Stimulated activated CD4-positive, alpha-beta T cell treated with anti-CD3 and anti-CD28 coated beads, Interleukin-1b, Interleukin-23, amount 100 ng/mL, for 48 hours (primary cell): ENCODE measurements at regions not wholly inside any gene's neighbourhood (a gene's known extent, or its start where the extent isn't known, plus 50 kb on each side); places are given as distances from the start of the nearest gene placed in this dataset.
"Not testable (repeated sequence)": the region's sequence is repeated elsewhere in the genome, so short reads cannot be mapped to it uniquely, and the experiment has no call there.

ENCODE experiments used
- DNase-seq: peaks from one replicate; pipeline ENCODE4 v3.0.0-alpha.2; 2020

- no peak for DNase-seq
Observed at GRCh38 chr13:33340631-33341030, 55.1 kb upstream of the STARD13 start.

DNA sequence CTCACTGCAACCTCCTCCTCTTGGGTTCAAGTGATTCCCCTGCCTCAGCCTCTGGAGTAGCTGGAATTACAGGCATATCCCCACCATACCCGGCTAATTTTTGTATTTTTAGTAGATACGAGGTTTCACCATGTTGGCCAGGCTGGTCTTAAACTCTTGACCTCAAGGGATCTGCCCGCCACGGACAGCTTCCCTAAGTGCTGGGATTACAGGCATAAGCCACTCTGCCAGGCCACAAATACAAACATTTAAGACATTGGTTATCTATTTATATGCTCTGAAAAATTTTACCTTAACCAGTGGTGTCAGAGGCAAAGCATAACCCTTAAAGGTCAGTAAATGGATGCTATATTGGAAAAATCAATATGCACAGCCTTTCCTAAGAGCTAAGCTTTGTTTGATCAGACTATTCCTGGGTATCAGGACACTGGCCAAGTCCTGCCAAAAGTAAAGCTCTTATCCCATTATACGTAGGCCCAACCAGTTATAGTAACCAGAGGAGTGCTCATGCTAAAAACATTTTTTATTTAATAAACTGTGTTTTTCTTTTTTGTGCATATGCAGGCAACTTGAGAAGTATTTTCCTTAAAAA, 56.4 kb upstream of the STARD13 start:
- DNase-seq = no peak

GRCh38 chr13:33345842-33346241, 60.3 kb upstream of the STARD13 start:
- no peak for DNase-seq

GRCh38 chr13:33347861-33348260, 62.3 kb upstream of the STARD13 start:
- no peak for DNase-seq

- no peak for DNase-seq
Observed at GRCh38 chr13:33348366-33348765, 62.8 kb upstream of the STARD13 start.

DNA sequence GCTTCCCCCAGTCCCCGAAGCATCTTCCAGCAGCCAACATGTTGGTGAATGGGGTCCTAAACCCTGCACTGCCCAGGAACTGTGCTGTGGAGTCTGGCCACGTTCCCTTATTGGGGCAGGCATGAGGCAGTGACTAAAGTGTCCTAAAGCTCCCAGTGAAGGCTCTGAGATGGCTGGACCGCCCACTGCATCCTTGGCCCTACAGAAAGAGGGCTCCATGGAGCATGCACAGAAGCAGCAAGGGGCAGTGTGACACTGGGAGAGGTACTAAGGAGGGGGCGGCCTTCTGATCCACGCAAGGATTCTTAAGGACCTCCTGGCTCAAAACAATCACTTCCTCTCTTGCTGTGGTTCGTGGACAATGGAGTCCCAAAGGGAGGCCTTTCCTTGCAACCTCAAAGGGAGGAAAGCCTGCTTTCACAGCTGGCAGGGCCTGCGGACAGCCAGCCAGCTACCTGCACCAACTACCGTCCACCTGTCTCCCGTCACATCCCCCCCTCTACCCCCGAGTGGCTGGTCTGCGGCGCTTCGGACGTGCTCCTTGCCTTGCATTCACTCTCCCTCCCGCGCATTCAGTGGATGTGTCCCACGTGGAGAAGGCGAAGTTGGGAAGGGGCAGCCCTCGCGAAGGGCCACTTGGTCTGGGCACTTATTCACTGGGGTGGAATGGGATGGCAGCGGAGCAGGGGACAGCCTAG, 63.9 kb upstream of the STARD13 start:
- no peak for DNase-seq

DNA sequence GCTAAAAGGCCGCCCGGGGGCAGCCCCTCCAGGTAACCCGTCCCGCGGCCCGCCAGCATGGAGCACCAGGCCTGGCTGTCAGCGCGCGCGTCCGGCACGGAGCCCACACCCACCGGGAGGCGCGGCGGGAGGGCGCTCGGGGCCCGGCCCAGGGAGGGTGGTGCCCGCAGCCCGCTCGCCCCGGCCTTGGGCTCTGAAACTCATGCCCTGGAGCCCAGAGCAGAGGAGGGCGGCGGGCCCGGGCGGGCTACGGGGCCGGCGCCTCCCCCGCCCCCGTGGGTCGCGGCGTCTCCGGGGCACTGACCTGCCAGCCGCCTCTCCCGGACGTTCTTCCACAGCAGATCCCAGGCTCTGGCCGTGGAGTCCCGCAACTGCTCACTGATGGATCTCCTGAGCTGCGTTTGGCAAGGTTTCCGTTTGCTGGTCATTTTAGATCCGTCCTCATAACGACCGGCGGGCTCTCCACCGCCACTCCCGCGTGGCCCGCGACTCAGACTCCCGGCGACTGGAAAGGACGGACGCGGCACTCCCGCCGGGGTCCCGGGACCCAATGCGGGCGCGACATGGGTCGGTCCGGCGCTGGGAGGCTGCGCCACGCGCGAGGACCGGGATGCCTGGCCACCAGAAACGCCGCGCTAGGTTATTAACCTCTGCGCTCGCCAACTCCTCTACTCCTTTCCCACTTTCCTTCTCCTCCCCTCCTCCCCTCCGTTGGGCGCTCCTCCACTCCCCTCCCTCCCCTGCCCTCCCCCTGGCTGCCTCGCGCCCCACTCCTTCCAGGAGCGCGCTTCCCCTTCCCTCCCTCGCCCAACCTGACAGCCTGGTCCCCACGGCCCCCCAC, 64.7 kb upstream of the STARD13 start:
- no peak for DNase-seq

DNA sequence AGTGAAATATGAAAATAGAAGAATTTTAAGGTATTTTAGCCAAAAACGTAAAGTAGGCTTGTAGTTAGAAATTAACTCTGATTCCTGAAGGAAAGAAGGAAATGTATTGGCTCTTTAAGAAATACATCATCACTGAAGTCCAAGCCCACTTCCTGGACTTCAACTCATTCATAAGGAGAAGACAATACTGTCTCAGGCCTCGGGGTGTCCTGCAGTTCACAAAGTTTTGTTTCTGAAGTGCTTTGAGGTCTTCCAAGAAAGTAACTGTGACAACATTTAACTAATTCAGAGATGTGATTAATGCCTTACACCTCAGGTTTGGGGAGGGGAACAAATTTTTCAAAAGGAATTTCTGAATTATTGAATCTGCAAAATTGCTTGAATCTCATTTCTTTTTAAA, 65.8 kb upstream of the STARD13 start:
- DNase-seq = no peak

GRCh38 chr13:33352041-33352440, 66.5 kb upstream of the STARD13 start:
- DNase-seq = no peak

DNA sequence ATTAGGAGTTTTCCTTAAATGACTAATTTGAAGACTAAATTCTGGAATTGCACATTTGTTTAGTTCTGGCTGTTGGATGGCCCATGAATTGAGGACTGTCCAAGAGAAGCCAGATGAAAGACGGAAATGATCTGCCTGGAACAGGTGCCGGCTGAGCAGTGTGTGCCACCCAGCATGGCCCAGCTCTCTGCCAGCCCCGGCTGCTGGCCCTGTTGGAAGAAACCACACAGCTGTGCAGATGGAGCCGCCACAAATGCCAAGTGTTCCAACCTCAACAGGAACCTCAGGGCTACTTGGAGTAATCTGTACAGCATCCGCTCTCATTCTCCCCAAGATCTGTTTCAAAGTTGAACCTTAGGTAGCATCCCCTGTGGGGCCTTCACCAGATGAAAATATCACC, 67.0 kb upstream of the STARD13 start:
- DNase-seq = no peak

- no peak for DNase-seq
Observed at GRCh38 chr13:33353210-33353609, 67.7 kb upstream of the STARD13 start.

- DNase-seq = no peak
Observed at GRCh38 chr13:33353646-33354045, 68.1 kb upstream of the STARD13 start.

DNA sequence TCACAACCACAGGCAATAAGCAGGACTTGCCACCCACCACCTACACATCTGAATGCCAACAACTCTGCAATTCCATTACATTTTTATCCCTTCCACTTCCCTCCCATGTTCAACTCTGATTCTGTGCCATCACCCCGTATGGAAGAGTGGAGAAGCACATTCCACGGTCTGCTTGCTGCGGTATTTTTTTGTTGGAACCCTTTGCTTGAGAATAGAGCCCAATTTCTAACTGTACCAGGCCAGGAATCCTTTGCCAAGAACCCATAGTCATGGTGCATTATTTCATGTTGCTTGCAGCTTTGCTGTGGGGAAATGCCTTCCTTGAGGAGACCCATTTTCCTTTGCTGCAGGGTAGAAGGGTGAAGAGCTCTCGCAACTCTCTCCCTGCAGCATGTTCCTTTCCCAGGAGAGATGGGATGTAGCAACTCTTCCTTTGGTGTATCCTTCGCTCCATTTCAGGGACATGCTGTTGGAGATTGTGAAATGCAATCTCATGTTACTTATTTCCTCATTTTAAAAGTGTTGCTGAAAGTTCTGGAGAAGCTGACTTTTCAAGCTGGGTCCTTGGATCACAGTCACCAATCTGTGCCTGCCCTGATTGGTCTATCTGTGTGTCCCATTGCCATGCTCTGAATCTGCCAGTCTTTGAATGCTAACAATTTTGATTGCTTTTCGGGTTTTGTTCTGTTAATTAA, 69.8 kb upstream of the STARD13 start:
- no peak for DNase-seq

- DNase-seq = not testable (repeated sequence)
Observed at GRCh38 chr13:33358076-33358475, 72.5 kb upstream of the STARD13 start.

- no peak for DNase-seq
Observed at GRCh38 chr13:33362986-33363727, 77.6 kb upstream of the STARD13 start.

- DNase-seq = no peak
Observed at GRCh38 chr13:33364192-33364591, 78.6 kb upstream of the STARD13 start.

DNA sequence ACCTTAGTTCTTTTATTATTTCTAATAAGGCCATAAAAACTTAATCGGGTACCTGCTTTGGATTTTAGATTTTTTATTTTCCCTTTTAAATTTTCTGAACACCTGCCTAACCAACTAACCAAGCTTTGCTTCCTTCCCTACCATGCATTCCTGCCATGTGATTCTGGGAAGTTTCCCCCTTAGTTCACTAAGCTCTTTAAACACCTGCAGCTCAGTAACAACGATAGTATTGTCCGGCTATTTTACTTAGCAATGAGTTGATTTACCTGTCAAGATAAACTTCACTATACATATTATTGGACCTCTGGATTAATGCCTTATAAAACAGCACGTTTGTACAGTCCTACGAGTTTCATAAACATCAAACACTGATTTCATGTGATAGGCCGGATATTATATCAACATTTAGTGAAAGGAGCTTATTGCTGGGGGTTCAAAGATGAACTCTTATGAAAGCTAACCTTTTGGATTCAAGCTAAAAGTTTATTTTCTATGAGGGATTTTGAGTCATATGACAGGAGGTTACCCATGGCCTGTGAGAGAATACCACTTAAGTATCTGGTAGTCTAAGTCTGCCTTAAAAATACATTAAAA, 81.0 kb upstream of the STARD13 start:
- DNase-seq = no peak

GRCh38 chr13:33367171-33367895, 81.8 kb upstream of the STARD13 start:
- no peak for DNase-seq

GRCh38 chr13:33367926-33368325, 82.4 kb upstream of the STARD13 start:
- DNase-seq = no peak

DNA sequence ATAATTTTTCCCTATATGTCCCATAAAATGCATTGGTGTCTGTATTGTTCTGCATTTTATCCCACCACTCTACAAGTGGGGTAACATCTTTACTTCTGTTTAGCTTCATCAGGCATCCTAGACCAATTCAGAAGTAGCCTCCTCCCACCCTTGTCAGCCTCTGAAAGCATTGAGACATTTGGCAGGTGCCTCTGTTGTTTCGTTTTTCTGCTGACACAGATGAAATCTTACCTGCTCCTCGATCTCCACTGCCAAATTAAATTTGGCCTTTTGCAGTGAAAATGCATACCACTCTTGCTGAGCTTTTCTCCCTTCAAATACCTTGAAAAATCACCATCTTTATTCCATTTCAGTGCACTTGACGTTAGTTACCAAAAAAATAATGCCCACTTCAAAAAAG, 83.5 kb upstream of the STARD13 start:
- no peak for DNase-seq

GRCh38 chr13:33372251-33372919, 86.8 kb upstream of the STARD13 start:
- DNase-seq = no peak
